Central memory CD8-positive, alpha-beta T cell (primary cell): ENCODE measurements at regions not wholly inside any gene's neighbourhood (a gene's known extent, or its start where the extent isn't known, plus 50 kb on each side); places are given as distances from the start of the nearest gene placed in this dataset.
"Not testable (repeated sequence)": the region's sequence is repeated elsewhere in the genome, so short reads cannot be mapped to it uniquely, and the experiment has no call there.

ENCODE experiments used
- ATAC-seq: fragments of 150-1000 bp; cut with Tn5 transposase; replicated peaks from 2 replicates; pipeline ENCODE4 v1.10.0; 2022; ENCODE audit warnings: mild to moderate bottlenecking, moderate FRiP score, moderate number of reproducible peaks; ENCODE audit not compliant: poor library complexity, severe bottlenecking; ENCODE audit errors: extremely low read depth
- DNase-seq, 2 donors: peaks; one replicate each; pipeline ENCODE4 v3.0.0; 2021; ENCODE audit warnings: low spot score in 2 of 2
- H3K27ac Mint-ChIP-seq: one replicate; pipeline ENCODE4 v1.8.0; 2022; ENCODE audit warnings: low read depth, mild to moderate bottlenecking, moderate library complexity, mixed read lengths
- H3K27me3 Mint-ChIP-seq: one replicate; pipeline ENCODE4 v1.8.0; 2022; ENCODE audit warnings: mixed read lengths
- H3K36me3 Mint-ChIP-seq: one replicate; pipeline ENCODE4 v1.8.0; 2022; ENCODE audit warnings: mild to moderate bottlenecking, moderate library complexity, mixed read lengths; ENCODE audit not compliant: insufficient read depth
- H3K4me1 Mint-ChIP-seq: one replicate; pipeline ENCODE4 v1.8.0; 2022; ENCODE audit warnings: mixed read lengths
- H3K4me3 Mint-ChIP-seq: one replicate; pipeline ENCODE4 v1.8.0; 2022; ENCODE audit warnings: mild to moderate bottlenecking, moderate library complexity, mixed read lengths
- H3K9me3 Mint-ChIP-seq: one replicate; pipeline ENCODE4 v1.8.0; 2022; ENCODE audit warnings: mixed read lengths

GRCh38 chr5:15131909-15132308 lies 260.3 kb upstream of the ANKH start:
- no peak for DNase-seq
- Mint-ChIP-seq H3K36me3 (no peaks in the 10 kb centered on the region), H3K27me3 (peaks cover 8% of the 10 kb centered on the region), H3K9me3 (peaks cover 14% of the 10 kb centered on the region), H3K4me3 (no peak overlapping the region), H3K4me1 (no peaks in the 10 kb centered on the region), H3K27ac (no peak overlapping the region)
- no peak for ATAC-seq

- Mint-ChIP-seq H3K4me1 (no peaks in the 10 kb centered on the region), H3K9me3 (peaks cover 12% of the 10 kb centered on the region), H3K27ac (no peak overlapping the region), H3K27me3 (no peaks in the 10 kb centered on the region), H3K4me3 (no peak overlapping the region), H3K36me3 (no peaks in the 10 kb centered on the region)
- ATAC-seq (no peak), DNase-seq (no peak)
These were observed 253.4 kb upstream of the ANKH start for GRCh38 chr5:15124871-15125568.

GRCh38 chr5:15124461-15124860 lies 252.9 kb upstream of the ANKH start:
- H3K4me3 Mint-ChIP-seq, result no peak overlapping the region
- no peaks in the 10 kb centered on the region for H3K4me1 Mint-ChIP-seq
- no peak for DNase-seq
- H3K9me3 Mint-ChIP-seq, result peaks cover 8% of the 10 kb centered on the region
- no peaks in the 10 kb centered on the region for H3K36me3 Mint-ChIP-seq
- no peak for ATAC-seq
- no peaks in the 10 kb centered on the region for H3K27me3 Mint-ChIP-seq
- no peak overlapping the region for H3K27ac Mint-ChIP-seq

- ATAC-seq, result no peak
- DNase-seq, result no peak
- Mint-ChIP-seq H3K27ac (no peak overlapping the region), H3K4me1 (no peaks in the 10 kb centered on the region), H3K4me3 (no peak overlapping the region), H3K9me3 (peaks cover 6% of the 10 kb centered on the region), H3K36me3 (no peaks in the 10 kb centered on the region), H3K27me3 (no peaks in the 10 kb centered on the region)
These were observed 246.1 kb upstream of the ANKH start for GRCh38 chr5:15117688-15118087.

GRCh38 chr5:15116996-15117395 lies 245.4 kb upstream of the ANKH start:
- no peak for ATAC-seq
- H3K9me3 Mint-ChIP-seq, result peaks cover 5% of the 10 kb centered on the region
- H3K36me3 Mint-ChIP-seq, result no peaks in the 10 kb centered on the region
- no peaks in the 10 kb centered on the region for H3K4me1 Mint-ChIP-seq
- no peaks in the 10 kb centered on the region for H3K27me3 Mint-ChIP-seq
- DNase-seq, result no peak
- H3K27ac Mint-ChIP-seq, result no peak overlapping the region
- H3K4me3 Mint-ChIP-seq, result no peak overlapping the region

- Mint-ChIP-seq H3K27ac (no peak overlapping the region), H3K27me3 (no peaks in the 10 kb centered on the region), H3K36me3 (peaks cover 2% of the 10 kb centered on the region), H3K9me3 (no peaks in the 10 kb centered on the region), H3K4me1 (no peaks in the 10 kb centered on the region), H3K4me3 (no peak overlapping the region)
- DNase-seq, result no peak
- no peak for ATAC-seq
These were observed 235.1 kb upstream of the ANKH start for GRCh38 chr5:15106530-15107283.

GRCh38 chr5:15105799-15106393 lies 234.3 kb upstream of the ANKH start:
- peak; percentile 31 for ATAC-seq
- no peak for DNase-seq

GRCh38 chr5:15103864-15104263 lies 232.3 kb upstream of the ANKH start:
- Mint-ChIP-seq H3K36me3 (peaks cover 2% of the 10 kb centered on the region), H3K4me3 (no peak overlapping the region), H3K27me3 (no peaks in the 10 kb centered on the region), H3K9me3 (no peaks in the 10 kb centered on the region), H3K4me1 (no peaks in the 10 kb centered on the region), H3K27ac (no peak overlapping the region)
- no peak for ATAC-seq
- no peak for DNase-seq

More at GRCh38 chr5:15105799-15106393, 234.3 kb upstream of the ANKH start:
- no peaks in the 10 kb centered on the region for H3K4me1 Mint-ChIP-seq
- H3K27ac Mint-ChIP-seq, result no peak overlapping the region
- H3K36me3 Mint-ChIP-seq, result peaks cover 2% of the 10 kb centered on the region
- no peaks in the 10 kb centered on the region for H3K9me3 Mint-ChIP-seq
- no peak overlapping the region for H3K4me3 Mint-ChIP-seq
- H3K27me3 Mint-ChIP-seq, result no peaks in the 10 kb centered on the region

- no peak overlapping the region for H3K4me3 Mint-ChIP-seq
- peak overlapping the region; percentile 76 for H3K27ac Mint-ChIP-seq
- no peaks in the 10 kb centered on the region for H3K4me1 Mint-ChIP-seq
- no peaks in the 10 kb centered on the region for H3K27me3 Mint-ChIP-seq
- H3K36me3 Mint-ChIP-seq, result peaks cover 2% of the 10 kb centered on the region
- no peak for DNase-seq
- peak; percentile 81 for ATAC-seq
- no peaks in the 10 kb centered on the region for H3K9me3 Mint-ChIP-seq
These were observed 231.6 kb upstream of the ANKH start for GRCh38 chr5:15103130-15103529.

GRCh38 chr5:15097552-15097951 lies 226.0 kb upstream of the ANKH start:
- peaks cover 2% of the 10 kb centered on the region for H3K36me3 Mint-ChIP-seq
- no peak for DNase-seq
- H3K4me1 Mint-ChIP-seq, result no peaks in the 10 kb centered on the region
- no peaks in the 10 kb centered on the region for H3K9me3 Mint-ChIP-seq
- H3K27ac Mint-ChIP-seq, result no peak overlapping the region
- no peak overlapping the region for H3K4me3 Mint-ChIP-seq
- no peaks in the 10 kb centered on the region for H3K27me3 Mint-ChIP-seq
- no peak for ATAC-seq

- H3K27ac Mint-ChIP-seq, ATAC-seq: not testable (repeated sequence)
These were observed 225.1 kb upstream of the ANKH start for GRCh38 chr5:15096686-15097085.

GRCh38 chr5:15092801-15093200 lies 221.2 kb upstream of the ANKH start:
- Mint-ChIP-seq H3K27ac (no peak overlapping the region), H3K27me3 (peaks cover 18% of the 10 kb centered on the region), H3K36me3 (peaks cover 2% of the 10 kb centered on the region), H3K4me3 (no peak overlapping the region), H3K9me3 (no peaks in the 10 kb centered on the region), H3K4me1 (no peaks in the 10 kb centered on the region)
- no peak for DNase-seq
- ATAC-seq, result no peak

More at GRCh38 chr5:15096686-15097085, 225.1 kb upstream of the ANKH start:
- H3K4me1 Mint-ChIP-seq, H3K36me3 Mint-ChIP-seq, H3K27me3 Mint-ChIP-seq, DNase-seq, H3K9me3 Mint-ChIP-seq, H3K4me3 Mint-ChIP-seq: not testable (repeated sequence)

GRCh38 chr5:15085671-15086070 lies 214.1 kb upstream of the ANKH start:
- DNase-seq (no peak), ATAC-seq (no peak)
- Mint-ChIP-seq H3K27ac (no peak overlapping the region), H3K4me1 (no peaks in the 10 kb centered on the region), H3K27me3 (peaks cover 26% of the 10 kb centered on the region), H3K4me3 (no peak overlapping the region), H3K9me3 (no peaks in the 10 kb centered on the region), H3K36me3 (no peaks in the 10 kb centered on the region)
